ENCODE measurements at regions not wholly inside any gene's neighbourhood (a gene's known extent, or its start where the extent isn't known, plus 50 kb on each side); places are given as distances from the start of the nearest gene placed in this dataset.

DNA sequence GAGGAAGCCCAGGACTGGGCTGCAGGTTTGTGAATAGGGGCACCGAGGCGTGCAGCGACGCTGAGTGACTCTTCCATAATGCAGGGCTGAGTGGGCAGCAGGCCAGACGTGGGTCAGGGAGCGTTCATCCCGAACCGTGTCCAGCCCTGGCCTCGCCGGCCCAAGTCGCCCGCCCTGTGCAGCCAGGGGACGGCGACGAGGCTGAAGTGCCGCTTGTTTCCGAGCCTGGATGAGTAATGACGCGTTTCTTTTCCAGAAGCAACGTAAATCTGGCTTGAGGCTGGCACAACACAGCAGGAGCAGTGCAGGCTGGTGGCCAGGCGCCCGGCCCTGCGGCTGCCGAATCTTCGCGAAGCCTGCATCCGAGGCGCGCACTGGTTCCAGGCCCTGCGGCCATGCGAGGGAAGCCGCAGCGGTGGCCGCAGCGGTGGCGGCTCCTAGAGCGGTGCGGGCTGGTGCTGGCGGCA lies 74.0 kb upstream of the SEC61G start:
- Histone ChIP-seq H3K4me3 (no peak overlapping the region), H3K9me3 (no peaks in the 10 kb centered on the region), H3K36me3 (no peaks in the 10 kb centered on the region), H3K4me1 (no peaks in the 10 kb centered on the region), H3K27ac (no peak overlapping the region), H3K27me3 (no peaks in the 10 kb centered on the region)
- TF ChIP-seq EP300 (IDR thresholded peaks at IDR 0.05) (no peak), POLR2A (IDR thresholded peaks at IDR 0.05) (no peak), POLR2AphosphoS5 (IDR thresholded peaks at IDR 0.05) (no peak)
- TF ChIP-seq, protein P1, sequence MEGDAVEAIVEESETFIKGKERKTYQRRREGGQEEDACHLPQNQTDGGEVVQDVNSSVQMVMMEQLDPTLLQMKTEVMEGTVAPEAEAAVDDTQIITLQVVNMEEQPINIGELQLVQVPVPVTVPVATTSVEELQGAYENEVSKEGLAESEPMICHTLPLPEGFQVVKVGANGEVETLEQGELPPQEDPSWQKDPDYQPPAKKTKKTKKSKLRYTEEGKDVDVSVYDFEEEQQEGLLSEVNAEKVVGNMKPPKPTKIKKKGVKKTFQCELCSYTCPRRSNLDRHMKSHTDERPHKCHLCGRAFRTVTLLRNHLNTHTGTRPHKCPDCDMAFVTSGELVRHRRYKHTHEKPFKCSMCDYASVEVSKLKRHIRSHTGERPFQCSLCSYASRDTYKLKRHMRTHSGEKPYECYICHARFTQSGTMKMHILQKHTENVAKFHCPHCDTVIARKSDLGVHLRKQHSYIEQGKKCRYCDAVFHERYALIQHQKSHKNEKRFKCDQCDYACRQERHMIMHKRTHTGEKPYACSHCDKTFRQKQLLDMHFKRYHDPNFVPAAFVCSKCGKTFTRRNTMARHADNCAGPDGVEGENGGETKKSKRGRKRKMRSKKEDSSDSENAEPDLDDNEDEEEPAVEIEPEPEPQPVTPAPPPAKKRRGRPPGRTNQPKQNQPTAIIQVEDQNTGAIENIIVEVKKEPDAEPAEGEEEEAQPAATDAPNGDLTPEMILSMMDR (IDR thresholded peaks at IDR 0.05): no peak
- 88 to 94% (median 90%) methylated on average over 29 to 39 of the region's 39 CpGs for WGBS, 5 donors
- intact Hi-C loops (cut with DNase I; ENCODE audit: low total_unique reads): no loop called here
- DNase-seq: no peak

DNA sequence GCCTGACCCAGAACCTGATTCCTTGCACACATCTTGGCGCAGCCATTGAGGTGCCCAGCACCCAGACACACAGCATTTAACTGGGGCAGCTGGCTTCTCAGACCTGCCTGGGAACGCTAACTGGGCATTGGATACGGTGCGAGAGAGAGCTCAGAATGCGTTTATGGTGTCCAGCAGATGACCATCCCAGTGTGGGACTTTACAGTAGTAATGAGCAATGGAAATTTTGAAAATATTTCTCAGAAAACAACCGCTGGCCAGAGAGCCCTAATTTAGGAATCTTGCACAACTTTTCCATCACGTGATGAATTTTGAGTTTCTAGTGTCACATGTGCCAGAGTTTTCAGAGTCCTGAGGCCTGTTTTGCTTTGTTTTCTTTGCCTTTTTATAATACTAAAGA lies 78.2 kb upstream of the SEC61G start:
- 81 to 94% (median 85%) methylated on average over 7 of the region's 7 CpGs for WGBS, 5 donors
- TF ChIP-seq, protein P1 (IDR thresholded peaks at IDR 0.05): no peak
- TF ChIP-seq EP300 (IDR thresholded peaks at IDR 0.05): no peak
- no peak for TF ChIP-seq POLR2AphosphoS5 (IDR thresholded peaks at IDR 0.05)
- no peak for TF ChIP-seq POLR2A (IDR thresholded peaks at IDR 0.05)
- H3K27ac ChIP-seq: no peak overlapping the region
- intact Hi-C loops (cut with DNase I; ENCODE audit: low total_unique reads): no loop called here
- peaks cover 0 to 13% (median 5%) of the 10 kb centered on the region in 4 donors for H3K4me1 ChIP-seq
- no peaks in the 10 kb centered on the region for H3K36me3 ChIP-seq
- no peak for DNase-seq
- no peaks in the 10 kb centered on the region for H3K27me3 ChIP-seq
- H3K9me3 ChIP-seq: no peaks in the 10 kb centered on the region
- no peak overlapping the region for H3K4me3 ChIP-seq

DNA sequence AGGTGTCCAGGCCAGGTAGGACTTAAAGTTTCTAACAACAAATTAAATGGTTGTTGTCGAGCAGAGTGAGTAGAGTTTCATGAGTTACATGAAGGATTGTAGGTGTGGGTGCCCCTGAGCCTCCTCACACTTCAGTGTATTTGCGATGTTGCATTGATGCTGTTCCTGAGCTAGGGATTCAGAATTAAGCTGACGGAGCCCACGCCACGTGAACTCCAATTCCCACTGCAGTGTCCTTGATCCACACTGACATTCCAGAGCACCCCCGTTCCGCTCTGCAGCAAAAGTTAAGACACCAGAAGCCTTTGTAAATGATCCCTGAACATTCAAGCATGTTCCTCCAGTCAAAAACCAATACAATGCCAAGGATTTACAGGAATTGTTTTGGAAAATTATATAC lies 78.8 kb upstream of the SEC61G start:
- Histone ChIP-seq H3K27ac (peak overlapping the region in 1 of 5 donors; percentile 29), H3K4me1 (peaks cover 0 to 16% (median 6%) of the 10 kb centered on the region in 4 donors), H3K9me3 (no peaks in the 10 kb centered on the region), H3K27me3 (no peaks in the 10 kb centered on the region), H3K36me3 (no peaks in the 10 kb centered on the region), H3K4me3 (no peak overlapping the region)
- TF ChIP-seq POLR2A (IDR thresholded peaks at IDR 0.05) (no peak), EP300 (IDR thresholded peaks at IDR 0.05) (no peak), POLR2AphosphoS5 (IDR thresholded peaks at IDR 0.05) (no peak)
- TF ChIP-seq, protein P1 (IDR thresholded peaks at IDR 0.05): no peak
- DNase-seq: no peak
- intact Hi-C loops (cut with DNase I; ENCODE audit: low total_unique reads): no loop called here
- 84 to 95% (median 93%) methylated on average over 7 of the region's 7 CpGs for WGBS, 5 donors

DNA sequence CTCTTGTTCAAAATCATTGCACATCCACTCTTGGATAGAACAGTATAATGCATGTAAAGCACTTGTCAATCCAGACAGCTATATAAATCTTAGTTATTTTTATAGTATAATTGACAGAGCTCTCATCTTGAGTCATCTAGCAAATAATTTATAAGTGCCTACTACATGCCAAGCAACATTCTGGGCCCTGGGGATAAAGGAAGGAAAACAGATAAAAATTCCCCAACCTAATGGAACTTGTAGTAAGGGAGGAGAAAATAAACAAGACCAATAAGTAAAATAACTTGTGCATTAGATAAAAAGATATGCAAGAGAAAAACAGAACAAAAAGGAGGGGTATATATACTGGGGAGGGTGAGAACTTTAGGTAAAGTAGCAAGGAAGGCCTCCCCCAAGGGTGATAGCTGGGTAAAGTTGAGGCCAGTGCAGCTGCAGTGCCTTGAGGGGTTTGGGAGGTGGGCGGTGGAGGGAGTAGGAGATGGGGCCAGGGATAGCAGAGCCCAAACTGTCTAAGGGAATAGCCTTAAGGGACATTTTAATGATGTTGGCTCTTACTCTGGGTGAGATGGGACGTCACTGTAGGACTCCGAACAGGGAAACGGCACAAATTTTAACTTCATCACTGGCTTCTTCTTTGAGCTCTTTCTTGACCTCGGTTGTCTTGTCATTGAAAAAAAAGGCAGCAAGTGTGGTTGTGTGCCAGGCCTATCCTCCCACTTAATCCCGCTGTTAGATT lies 79.3 kb upstream of the SEC61G start:
- Histone ChIP-seq H3K4me3 (no peak overlapping the region), H3K36me3 (no peaks in the 10 kb centered on the region), H3K27me3 (no peaks in the 10 kb centered on the region), H3K9me3 (no peaks in the 10 kb centered on the region), H3K27ac (no peak overlapping the region), H3K4me1 (peaks cover 0 to 16% (median 6%) of the 10 kb centered on the region in 4 donors)
- DNase-seq: no peak
- no peak for TF ChIP-seq POLR2AphosphoS5 (IDR thresholded peaks at IDR 0.05)
- TF ChIP-seq, protein P1 (IDR thresholded peaks at IDR 0.05): no peak
- no peak for TF ChIP-seq POLR2A (IDR thresholded peaks at IDR 0.05)
- TF ChIP-seq EP300 (IDR thresholded peaks at IDR 0.05): no peak
- intact Hi-C loops (cut with DNase I; ENCODE audit: low total_unique reads): no loop called here
- 75 to 93% (median 91%) methylated on average over 6 of the region's 6 CpGs for WGBS, 5 donors
